ENCODE measurements at regions not wholly inside any gene's neighbourhood (a gene's known extent, or its start where the extent isn't known, plus 50 kb on each side); places are given as distances from the start of the nearest gene placed in this dataset.
A peak's percentile ranks its signal among the peaks of the same experiment; 100 is the strongest.
"Not testable (repeated sequence)": the region's sequence is repeated elsewhere in the genome, so short reads cannot be mapped to it uniquely, and the experiment has no call there.

- H3K9ac ChIP-seq (ENCODE audit: low read depth, low read length) = no peak overlapping the region
- no peak overlapping the region for H3K4me3 ChIP-seq (ENCODE audit: low read length)
- H3K27me3 ChIP-seq (ENCODE audit: insufficient read depth, low read length) = no peaks in the 10 kb centered on the region
- no peak overlapping the region for H3K27ac ChIP-seq (ENCODE audit: low read length)
- no peaks in the 10 kb centered on the region for H3K36me3 ChIP-seq (ENCODE audit: insufficient read depth, low read depth, low read length)
- no peaks in the 10 kb centered on the region for H3K4me1 ChIP-seq (ENCODE audit: insufficient read depth, low read length)
- H3K9me3 ChIP-seq (ENCODE audit: insufficient read depth, low read depth, low read length) = no peaks in the 10 kb centered on the region
These were observed 174.8 kb upstream of the HEY2 start for GRCh38 chr6:125574604-125575003.

GRCh38 chr6:125577124-125577662 lies 172.2 kb upstream of the HEY2 start:
- no peaks in the 10 kb centered on the region for H3K27me3 ChIP-seq (ENCODE audit: insufficient read depth, low read length)
- no peaks in the 10 kb centered on the region for H3K9me3 ChIP-seq (ENCODE audit: insufficient read depth, low read depth, low read length)
- H3K9ac ChIP-seq (ENCODE audit: low read depth, low read length) = no peak overlapping the region
- H3K4me3 ChIP-seq (ENCODE audit: low read length) = no peak overlapping the region
- no peaks in the 10 kb centered on the region; the same call in 1 of the 2 replicates for H3K4me1 ChIP-seq (ENCODE audit: insufficient read depth, low read length)
- no peak overlapping the region for H3K27ac ChIP-seq (ENCODE audit: low read length)
- H3K36me3 ChIP-seq (ENCODE audit: insufficient read depth, low read depth, low read length) = no peaks in the 10 kb centered on the region

GRCh38 chr6:125584468-125584939 lies 164.9 kb upstream of the HEY2 start:
- H3K9ac ChIP-seq (ENCODE audit: low read depth, low read length) = peak overlapping the region; percentile 18; the same call in 1 of the 2 replicates
- H3K36me3 ChIP-seq (ENCODE audit: insufficient read depth, low read depth, low read length) = no peaks in the 10 kb centered on the region
- peak overlapping the region; percentile 17 for H3K27ac ChIP-seq (ENCODE audit: low read length)
- H3K4me3 ChIP-seq (ENCODE audit: low read length) = peak overlapping the region; percentile 24
- H3K9me3 ChIP-seq (ENCODE audit: insufficient read depth, low read depth, low read length) = no peaks in the 10 kb centered on the region
- H3K4me1 ChIP-seq (ENCODE audit: insufficient read depth, low read length) = peaks cover 15% of the 10 kb centered on the region; the same call in 1 of the 2 replicates
- no peaks in the 10 kb centered on the region for H3K27me3 ChIP-seq (ENCODE audit: insufficient read depth, low read length)

- peaks cover 15% of the 10 kb centered on the region; the same call in 1 of the 2 replicates for H3K4me1 ChIP-seq (ENCODE audit: insufficient read depth, low read length)
- H3K9ac ChIP-seq (ENCODE audit: low read depth, low read length) = no peak overlapping the region
- H3K36me3 ChIP-seq (ENCODE audit: insufficient read depth, low read depth, low read length) = no peaks in the 10 kb centered on the region
- no peaks in the 10 kb centered on the region for H3K27me3 ChIP-seq (ENCODE audit: insufficient read depth, low read length)
- H3K4me3 ChIP-seq (ENCODE audit: low read length) = no peak overlapping the region
- no peak overlapping the region for H3K27ac ChIP-seq (ENCODE audit: low read length)
- no peaks in the 10 kb centered on the region for H3K9me3 ChIP-seq (ENCODE audit: insufficient read depth, low read depth, low read length)
These were observed 164.0 kb upstream of the HEY2 start for GRCh38 chr6:125585470-125585869.

GRCh38 chr6:125586074-125586473 lies 163.4 kb upstream of the HEY2 start:
- H3K4me1 ChIP-seq (ENCODE audit: insufficient read depth, low read length) = peaks cover 15% of the 10 kb centered on the region; the same call in 1 of the 2 replicates
- no peaks in the 10 kb centered on the region for H3K36me3 ChIP-seq (ENCODE audit: insufficient read depth, low read depth, low read length)
- H3K27ac ChIP-seq (ENCODE audit: low read length) = no peak overlapping the region

GRCh38 chr6:125586605-125587004 lies 162.8 kb upstream of the HEY2 start:
- Histone ChIP-seq H3K36me3 (ENCODE audit: insufficient read depth, low read depth, low read length) (no peaks in the 10 kb centered on the region), H3K27ac (ENCODE audit: low read length) (no peak overlapping the region), H3K9me3 (ENCODE audit: insufficient read depth, low read depth, low read length) (no peaks in the 10 kb centered on the region), H3K9ac (ENCODE audit: low read depth, low read length) (no peak overlapping the region), H3K4me1 (ENCODE audit: insufficient read depth, low read length) (peaks cover 15% of the 10 kb centered on the region; the same call in 1 of the 2 replicates), H3K4me3 (ENCODE audit: low read length) (no peak overlapping the region), H3K27me3 (ENCODE audit: insufficient read depth, low read length) (no peaks in the 10 kb centered on the region)

More at GRCh38 chr6:125586074-125586473, 163.4 kb upstream of the HEY2 start:
- no peaks in the 10 kb centered on the region for H3K9me3 ChIP-seq (ENCODE audit: insufficient read depth, low read depth, low read length)
- H3K9ac ChIP-seq (ENCODE audit: low read depth, low read length) = no peak overlapping the region
- no peak overlapping the region for H3K4me3 ChIP-seq (ENCODE audit: low read length)
- no peaks in the 10 kb centered on the region for H3K27me3 ChIP-seq (ENCODE audit: insufficient read depth, low read length)

- H3K4me1 ChIP-seq (ENCODE audit: insufficient read depth, low read length) = peaks cover 16% of the 10 kb centered on the region; the same call in 1 of the 2 replicates
- H3K4me3 ChIP-seq (ENCODE audit: low read length) = no peak overlapping the region
- no peaks in the 10 kb centered on the region for H3K9me3 ChIP-seq (ENCODE audit: insufficient read depth, low read depth, low read length)
- no peaks in the 10 kb centered on the region for H3K27me3 ChIP-seq (ENCODE audit: insufficient read depth, low read length)
- no peaks in the 10 kb centered on the region for H3K36me3 ChIP-seq (ENCODE audit: insufficient read depth, low read depth, low read length)
- H3K27ac ChIP-seq (ENCODE audit: low read length) = no peak overlapping the region
- no peak overlapping the region for H3K9ac ChIP-seq (ENCODE audit: low read depth, low read length)
These were observed 161.5 kb upstream of the HEY2 start for GRCh38 chr6:125587666-125588632.

GRCh38 chr6:125591796-125592195 lies 157.6 kb upstream of the HEY2 start:
- H3K4me3 ChIP-seq (ENCODE audit: low read length); H3K4me1 ChIP-seq (ENCODE audit: insufficient read depth, low read length); H3K36me3 ChIP-seq (ENCODE audit: insufficient read depth, low read depth, low read length); H3K9me3 ChIP-seq (ENCODE audit: insufficient read depth, low read depth, low read length); H3K9ac ChIP-seq (ENCODE audit: low read depth, low read length); H3K27me3 ChIP-seq (ENCODE audit: insufficient read depth, low read length); H3K27ac ChIP-seq (ENCODE audit: low read length): not testable (repeated sequence)

GRCh38 chr6:125593746-125594145 lies 155.7 kb upstream of the HEY2 start:
- H3K9ac ChIP-seq (ENCODE audit: low read depth, low read length) = no peak overlapping the region
- no peaks in the 10 kb centered on the region for H3K36me3 ChIP-seq (ENCODE audit: insufficient read depth, low read depth, low read length)
- H3K9me3 ChIP-seq (ENCODE audit: insufficient read depth, low read depth, low read length) = no peaks in the 10 kb centered on the region
- no peak overlapping the region for H3K4me3 ChIP-seq (ENCODE audit: low read length)
- no peak overlapping the region for H3K27ac ChIP-seq (ENCODE audit: low read length)
- H3K27me3 ChIP-seq (ENCODE audit: insufficient read depth, low read length) = no peaks in the 10 kb centered on the region
- peaks cover 3% of the 10 kb centered on the region; the same call in 1 of the 2 replicates for H3K4me1 ChIP-seq (ENCODE audit: insufficient read depth, low read length)

- H3K9me3 ChIP-seq (ENCODE audit: insufficient read depth, low read depth, low read length) = no peaks in the 10 kb centered on the region
- H3K36me3 ChIP-seq (ENCODE audit: insufficient read depth, low read depth, low read length) = no peaks in the 10 kb centered on the region
- no peak overlapping the region for H3K9ac ChIP-seq (ENCODE audit: low read depth, low read length)
- H3K27ac ChIP-seq (ENCODE audit: low read length) = no peak overlapping the region
- H3K4me3 ChIP-seq (ENCODE audit: low read length) = no peak overlapping the region
- H3K27me3 ChIP-seq (ENCODE audit: insufficient read depth, low read length) = no peaks in the 10 kb centered on the region
- H3K4me1 ChIP-seq (ENCODE audit: insufficient read depth, low read length) = peaks cover 3% of the 10 kb centered on the region; the same call in 1 of the 2 replicates
These were observed 153.4 kb upstream of the HEY2 start for GRCh38 chr6:125596020-125596419.

GRCh38 chr6:125597411-125598253 lies 151.8 kb upstream of the HEY2 start:
- no peaks in the 10 kb centered on the region for H3K9me3 ChIP-seq (ENCODE audit: insufficient read depth, low read depth, low read length)
- H3K36me3 ChIP-seq (ENCODE audit: insufficient read depth, low read depth, low read length) = no peaks in the 10 kb centered on the region
- H3K27ac ChIP-seq (ENCODE audit: low read length) = no peak overlapping the region
- H3K4me1 ChIP-seq (ENCODE audit: insufficient read depth, low read length) = peaks cover 1% of the 10 kb centered on the region; the same call in 1 of the 2 replicates
- H3K27me3 ChIP-seq (ENCODE audit: insufficient read depth, low read length) = no peaks in the 10 kb centered on the region
- H3K9ac ChIP-seq (ENCODE audit: low read depth, low read length) = no peak overlapping the region
- no peak overlapping the region for H3K4me3 ChIP-seq (ENCODE audit: low read length)
